Activated effector memory CD4-positive, alpha-beta T cell treated with anti-CD3 and anti-CD28 coated beads, Interleukin-2, amount 50 U/mL, for 16 hours (primary cell): ENCODE measurements at regions not wholly inside any gene's neighbourhood (a gene's known extent, or its start where the extent isn't known, plus 50 kb on each side); places are given as distances from the start of the nearest gene placed in this dataset.

Experiments used
- DNase-seq: peaks from one replicate; pipeline ENCODE4 v3.0.0-alpha.2; 2020

DNA sequence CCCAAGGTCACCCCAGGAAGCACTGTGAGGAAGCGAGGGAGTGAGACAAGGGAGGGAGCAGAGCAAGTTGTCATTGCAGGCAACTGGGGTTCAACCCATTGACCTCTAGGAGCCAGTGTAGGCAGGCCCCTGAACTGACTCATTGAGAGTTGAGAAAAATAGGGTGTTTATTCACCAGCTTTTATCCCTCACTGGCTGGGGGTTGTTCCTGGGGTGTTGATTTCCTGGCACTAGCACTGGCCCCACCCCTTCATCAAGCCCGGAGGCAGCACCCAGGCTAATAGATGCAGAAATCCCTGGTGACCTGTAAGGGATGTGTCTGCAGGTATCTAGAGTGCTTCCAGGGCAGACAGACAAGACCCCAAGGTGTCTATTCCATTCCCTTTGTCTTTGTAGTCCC is 183.9 kb downstream of the ARRDC4 start:
- DNase-seq, result no peak

DNA sequence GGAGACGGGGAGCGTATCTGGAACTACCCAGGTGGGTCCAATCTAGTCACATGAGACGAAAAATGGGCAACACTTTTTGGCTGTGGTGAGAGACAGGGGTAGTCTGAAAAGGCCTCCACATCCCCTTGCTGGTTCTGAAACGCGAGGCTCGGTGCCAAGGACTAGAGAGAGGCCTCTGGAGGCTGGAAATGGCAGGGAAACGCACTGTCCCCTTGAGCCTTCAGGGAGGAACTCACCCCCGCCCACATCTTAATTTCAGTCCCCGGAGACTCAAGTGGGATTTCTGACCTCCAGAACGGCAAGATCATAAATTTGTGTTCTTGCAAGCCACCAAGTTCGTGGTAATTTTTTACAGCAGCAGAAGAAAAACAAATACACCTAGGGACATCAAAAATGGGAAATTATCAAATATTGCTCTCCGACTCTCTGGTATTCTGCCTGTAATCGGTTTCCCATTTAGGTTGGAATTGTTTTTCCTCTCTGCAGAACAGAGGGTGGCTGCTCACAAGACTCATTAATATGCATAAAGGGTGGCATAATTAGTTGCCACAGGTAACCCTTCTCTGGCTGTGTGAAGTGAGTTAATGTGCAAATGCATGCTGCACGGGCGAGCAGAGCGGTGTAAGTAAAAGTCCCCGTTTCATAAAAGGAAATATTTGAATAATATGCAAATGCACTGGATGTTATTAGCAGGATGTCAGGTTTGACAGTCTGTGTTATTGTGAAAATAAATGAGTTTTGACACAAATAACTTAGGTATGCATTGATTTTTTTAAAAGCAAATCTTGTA is 185.7 kb downstream of the ARRDC4 start:
- DNase-seq, result no peak

DNA sequence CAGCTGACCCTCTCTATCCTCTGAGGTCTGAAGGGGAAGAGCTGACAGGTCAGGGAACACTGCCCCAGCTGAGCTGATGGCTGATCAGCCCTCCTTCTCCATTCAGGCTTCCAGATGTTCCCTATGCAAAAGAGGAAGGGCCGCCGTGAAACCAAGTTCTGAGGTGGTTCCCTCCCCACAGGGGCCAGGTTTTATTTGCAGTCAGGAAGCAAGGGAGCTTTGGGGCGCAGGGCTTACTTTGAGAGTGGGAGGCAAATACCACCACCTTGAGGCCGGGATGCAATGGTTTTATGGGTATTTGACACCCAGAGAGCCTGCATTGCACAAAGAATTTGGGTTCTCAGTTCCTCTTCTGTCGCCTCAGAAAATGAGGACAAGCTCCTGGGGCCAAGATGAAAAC is 186.9 kb downstream of the ARRDC4 start:
- no peak for DNase-seq

DNA sequence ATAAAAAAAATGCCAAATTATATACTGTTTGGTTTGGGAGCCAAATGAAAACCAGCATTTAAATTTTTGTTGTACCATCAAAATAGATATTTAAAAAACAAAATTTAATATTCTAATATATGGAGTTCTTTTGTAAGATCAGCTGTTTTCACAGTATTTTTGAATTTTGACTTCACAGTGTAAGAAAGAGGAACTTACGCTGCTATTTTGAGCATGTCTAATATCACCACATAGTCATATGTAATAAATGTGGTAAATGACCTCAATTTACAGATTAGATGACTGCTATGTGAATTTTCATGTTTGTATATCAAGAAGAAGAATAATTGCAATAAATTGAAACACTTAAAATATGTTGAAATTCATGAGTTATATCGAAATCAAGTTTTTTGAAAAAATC is 189.6 kb downstream of the ARRDC4 start:
- no peak for DNase-seq

DNA sequence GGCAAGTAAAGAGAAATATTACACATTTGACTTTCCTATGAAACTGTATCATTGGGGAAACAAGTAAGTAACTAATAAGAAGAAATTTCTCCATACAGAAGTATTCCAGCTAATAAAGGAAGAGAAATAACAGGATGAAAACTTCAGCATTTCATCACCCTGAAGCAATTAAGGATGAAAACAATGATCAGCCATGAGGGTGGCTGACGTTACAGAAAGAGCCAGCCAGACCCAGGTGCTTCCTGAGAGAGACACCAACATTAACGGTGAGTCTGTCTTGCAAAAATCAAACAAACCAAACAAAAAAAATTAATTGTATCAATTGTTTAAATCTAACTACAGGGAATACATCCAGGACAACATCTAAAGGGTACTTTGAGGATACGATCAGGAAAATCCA is 190.0 kb downstream of the ARRDC4 start:
- no peak for DNase-seq

DNA sequence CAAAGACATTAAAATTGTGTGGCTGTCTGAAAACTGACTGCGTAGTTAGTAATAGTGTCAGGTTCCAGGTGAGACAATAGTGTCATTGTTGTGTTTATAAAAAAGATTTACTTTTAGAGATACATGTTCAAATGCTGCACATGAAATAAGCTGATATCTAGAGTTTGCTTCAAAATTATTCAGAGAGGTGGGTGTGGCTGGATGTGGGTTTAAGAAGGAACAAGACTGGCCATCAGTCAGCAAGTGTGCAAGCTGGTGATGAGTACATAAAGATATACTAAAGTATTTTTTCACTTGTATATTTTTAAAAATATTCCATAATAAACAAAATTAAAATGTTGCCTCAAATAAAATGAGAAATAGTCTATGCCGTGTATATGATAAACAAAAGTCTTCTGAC is 190.6 kb downstream of the ARRDC4 start:
- no peak for DNase-seq

DNA sequence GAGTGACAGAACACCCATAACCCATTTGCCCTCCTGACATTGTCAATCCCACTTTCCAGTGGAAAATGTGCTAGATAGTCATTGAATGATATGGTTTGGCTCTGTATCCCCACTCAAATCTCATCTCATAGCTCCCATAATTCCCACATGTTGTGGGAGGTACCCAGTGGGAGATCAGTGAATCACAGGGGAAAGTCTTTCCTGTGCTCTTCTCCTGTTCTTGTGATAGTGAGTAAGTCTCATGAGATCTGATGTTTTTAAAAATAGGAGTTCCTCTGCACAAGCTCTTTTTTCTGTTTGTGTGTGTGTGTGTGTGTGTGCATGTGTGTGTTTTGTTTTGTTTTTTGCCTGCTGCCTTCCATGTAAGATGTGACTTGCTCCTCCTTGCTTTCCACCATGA is 191.7 kb downstream of the ARRDC4 start:
- DNase-seq, result no peak

DNA sequence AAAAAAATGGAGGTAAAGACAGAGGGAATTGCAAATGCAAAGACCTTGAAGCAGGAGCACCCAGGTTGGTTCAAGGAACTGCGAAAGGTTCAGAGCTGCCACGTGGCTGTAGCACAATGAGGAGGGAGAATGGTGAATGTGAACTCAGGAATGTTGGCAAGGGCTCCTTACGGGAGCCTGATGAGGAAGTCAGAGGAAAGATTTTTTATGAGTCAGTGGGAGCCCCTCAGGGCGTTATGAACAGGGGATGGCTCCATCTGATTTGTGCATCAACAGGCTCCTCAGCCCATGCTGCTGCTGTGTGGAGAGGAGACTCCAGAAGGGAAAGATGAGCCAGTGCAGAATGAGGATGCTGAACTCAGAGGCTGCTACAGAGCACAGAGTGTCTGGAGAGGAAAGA is 194.4 kb downstream of the ARRDC4 start:
- no peak for DNase-seq

DNA sequence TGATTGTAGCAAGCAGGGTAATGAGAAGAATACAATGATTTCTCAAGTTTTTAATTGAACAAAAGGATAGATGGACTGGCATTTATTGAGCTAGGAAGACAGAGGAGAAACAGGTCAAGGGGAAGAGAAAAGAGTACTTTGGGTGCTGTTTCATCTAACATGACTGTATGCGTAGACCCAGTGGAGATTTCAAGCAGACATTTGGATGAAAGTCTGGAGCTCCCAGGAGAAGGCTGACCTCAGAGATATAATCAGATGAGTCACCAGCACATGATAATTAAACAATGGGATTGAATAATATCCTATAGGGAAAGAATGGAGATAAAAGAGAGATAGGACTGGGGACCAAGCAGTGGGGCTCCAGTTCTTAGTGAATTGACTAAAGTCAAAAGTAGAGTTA is 194.9 kb downstream of the ARRDC4 start:
- DNase-seq, result no peak

DNA sequence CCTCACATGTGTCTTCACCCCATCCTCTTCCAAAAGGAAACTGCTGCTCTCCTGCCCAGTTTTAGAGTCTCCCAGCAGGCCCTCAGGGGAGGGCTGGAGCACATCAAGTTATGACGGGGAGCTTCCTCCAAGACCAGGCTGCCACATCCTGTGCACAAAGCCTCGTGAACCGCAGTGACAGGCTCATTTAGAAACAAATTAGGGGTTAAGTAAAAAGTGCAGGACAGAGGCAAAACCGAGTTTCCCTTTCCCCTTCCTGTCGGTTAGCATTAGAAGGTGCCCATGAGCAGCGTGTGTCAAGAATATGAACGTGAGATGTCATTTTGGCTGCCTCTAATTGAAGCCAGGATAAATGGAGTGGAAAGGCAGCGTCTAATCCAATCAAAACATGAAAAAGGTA is 199.7 kb downstream of the ARRDC4 start:
- DNase-seq, result no peak

DNA sequence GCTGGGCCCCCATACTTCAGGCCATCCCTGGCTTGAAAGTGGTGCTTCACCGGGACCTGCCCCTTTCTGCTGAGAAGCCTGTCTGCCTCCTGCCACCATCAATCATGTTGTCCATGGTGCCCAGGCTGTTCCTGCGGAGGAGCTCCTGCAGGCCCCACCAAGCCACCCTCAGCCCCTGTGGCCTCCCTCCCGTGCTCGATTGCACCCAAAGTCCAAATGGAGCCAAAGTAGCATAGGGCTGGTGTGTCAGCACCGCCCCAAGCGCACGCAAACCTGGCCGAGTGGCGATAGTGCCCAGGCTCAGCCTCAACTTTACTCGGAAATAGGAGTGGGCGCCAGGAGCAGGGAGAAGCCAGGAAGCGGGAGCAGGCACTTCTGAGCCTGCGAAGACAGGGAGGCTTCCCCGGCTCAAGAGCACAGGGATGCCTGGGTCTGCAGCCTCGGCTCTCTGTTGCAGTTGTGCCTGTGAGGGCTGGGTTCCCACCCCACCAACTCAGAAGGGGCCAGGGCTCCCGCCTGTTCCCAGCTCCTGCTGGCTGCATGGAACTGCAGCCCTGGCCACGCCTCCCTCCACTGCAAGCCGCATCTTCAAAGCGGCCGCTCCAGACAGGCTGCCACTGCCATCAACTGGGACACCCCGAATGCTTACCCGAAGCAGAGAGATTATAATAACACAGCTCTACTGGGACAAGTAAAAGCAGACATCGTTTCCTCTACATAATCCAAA is 203.0 kb downstream of the ARRDC4 start:
- no peak for DNase-seq

DNA sequence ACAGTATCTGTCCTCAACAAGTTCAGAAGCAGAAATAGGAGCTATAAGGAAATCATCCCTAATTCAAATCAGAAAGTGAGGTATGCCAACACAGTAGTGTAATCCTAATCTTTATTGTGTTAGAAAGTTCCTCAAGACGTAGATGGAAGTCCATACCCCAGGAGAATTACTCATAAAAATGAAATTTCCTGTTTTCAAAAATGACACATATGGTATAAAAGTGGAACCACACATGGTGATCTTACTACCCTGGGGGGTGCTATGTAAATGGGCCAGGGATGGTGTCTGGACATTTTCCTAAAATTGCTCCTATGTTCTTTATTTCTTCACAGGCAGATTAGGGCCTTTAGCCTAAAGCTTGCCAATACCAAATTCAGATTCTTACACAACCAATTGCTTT is 204.1 kb downstream of the ARRDC4 start:
- DNase-seq, result no peak

DNA sequence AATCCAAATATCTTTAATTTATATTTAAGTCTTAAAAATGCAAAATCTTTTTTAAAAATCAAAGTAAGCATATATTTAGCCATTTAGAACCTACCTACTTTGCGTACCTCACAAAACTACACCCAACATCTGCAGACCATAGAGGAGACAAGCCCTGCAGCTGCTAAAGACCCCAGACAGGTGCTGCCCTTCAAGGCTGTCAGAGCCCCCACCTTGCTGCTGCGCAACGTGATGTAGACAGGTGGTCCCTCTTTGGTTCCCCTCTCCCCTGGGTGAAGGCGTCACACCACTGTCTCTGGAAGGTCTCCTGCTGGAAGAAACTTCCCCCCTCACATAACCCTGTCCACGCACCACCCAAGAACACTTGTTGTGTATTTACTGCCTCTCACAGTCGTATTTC is 204.5 kb downstream of the ARRDC4 start:
- DNase-seq, result no peak

DNA sequence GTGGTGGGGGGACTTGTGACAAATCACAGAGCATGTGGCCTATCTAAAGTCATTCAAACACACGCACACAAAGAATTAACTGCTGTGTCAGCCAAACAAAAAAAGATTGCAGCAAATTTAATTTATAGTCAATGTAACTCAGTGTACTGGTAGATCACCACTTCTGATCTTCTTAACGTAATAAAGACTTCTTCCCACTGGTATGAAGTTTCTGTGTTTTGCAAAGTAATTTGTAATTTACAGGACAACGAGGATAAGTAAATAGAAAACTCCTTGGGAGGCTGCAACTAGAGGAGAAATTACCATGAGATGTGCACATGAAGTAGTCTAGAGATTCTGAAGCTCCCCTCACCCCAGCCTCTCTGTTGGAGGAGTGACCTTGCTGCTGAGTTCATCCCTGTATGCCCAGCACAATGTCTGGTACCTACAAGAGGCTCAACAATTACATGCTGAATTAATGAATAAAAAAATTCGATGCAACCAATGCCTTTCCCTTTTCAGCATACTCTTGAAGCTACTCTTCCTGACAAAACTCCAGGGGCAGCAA is 207.3 kb downstream of the ARRDC4 start:
- no peak for DNase-seq

DNA sequence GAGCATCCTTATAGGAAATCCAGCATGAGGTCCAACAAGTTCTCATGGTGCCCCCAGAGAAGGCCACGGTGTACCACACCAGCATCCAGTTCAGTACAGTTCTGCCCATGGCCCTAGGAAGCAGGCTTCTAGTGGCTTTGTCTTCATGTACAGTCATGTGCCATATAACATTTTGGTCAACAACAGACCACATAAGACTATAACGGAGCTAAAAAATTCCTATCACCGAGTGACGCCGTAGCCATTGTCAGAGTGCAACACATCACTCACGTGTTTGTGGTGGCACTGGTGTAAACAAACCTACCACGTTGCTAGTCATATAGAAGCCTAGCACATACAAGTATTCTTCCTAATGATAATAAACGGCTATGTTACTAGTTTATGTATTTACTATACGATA is 209.0 kb downstream of the ARRDC4 start:
- no peak for DNase-seq

DNA sequence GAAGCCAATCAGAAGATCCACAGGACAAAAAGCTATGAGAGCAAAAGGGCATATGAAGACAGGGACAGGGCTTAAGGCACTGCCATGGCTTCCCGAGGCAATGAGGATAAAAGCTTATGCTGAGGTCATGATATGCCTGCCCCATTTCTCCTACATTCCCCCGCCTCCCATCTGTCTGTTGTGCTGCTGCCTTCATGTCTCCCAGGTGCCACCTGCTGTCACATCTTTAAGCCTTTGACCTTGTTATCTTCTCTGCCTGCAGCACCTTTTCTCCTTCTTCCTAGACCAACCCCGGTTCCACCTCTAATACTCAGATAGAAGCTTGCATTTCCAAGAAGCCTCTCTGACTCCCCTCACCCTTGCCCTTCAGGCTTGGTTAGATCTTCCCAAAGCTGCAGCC is 213.8 kb downstream of the ARRDC4 start:
- DNase-seq, result no peak

DNA sequence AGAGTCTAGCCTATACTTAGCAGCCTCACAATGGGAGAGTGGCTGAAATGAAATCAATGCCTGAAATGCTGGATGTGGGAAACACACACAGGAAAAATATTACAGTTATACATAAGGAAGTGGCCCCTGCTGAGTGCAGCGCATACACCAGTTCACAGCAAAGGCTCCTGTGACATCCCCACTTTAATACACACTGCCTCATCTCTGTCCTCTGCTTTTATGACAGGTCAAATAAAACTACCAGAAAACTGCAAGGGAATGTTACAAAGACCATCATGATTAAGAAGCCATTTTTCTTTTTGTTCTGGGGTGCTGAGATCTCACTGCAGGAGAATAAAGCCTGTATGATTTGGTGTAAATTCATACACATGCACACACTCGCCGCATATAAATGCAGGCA is 214.3 kb downstream of the ARRDC4 start:
- DNase-seq, result no peak

DNA sequence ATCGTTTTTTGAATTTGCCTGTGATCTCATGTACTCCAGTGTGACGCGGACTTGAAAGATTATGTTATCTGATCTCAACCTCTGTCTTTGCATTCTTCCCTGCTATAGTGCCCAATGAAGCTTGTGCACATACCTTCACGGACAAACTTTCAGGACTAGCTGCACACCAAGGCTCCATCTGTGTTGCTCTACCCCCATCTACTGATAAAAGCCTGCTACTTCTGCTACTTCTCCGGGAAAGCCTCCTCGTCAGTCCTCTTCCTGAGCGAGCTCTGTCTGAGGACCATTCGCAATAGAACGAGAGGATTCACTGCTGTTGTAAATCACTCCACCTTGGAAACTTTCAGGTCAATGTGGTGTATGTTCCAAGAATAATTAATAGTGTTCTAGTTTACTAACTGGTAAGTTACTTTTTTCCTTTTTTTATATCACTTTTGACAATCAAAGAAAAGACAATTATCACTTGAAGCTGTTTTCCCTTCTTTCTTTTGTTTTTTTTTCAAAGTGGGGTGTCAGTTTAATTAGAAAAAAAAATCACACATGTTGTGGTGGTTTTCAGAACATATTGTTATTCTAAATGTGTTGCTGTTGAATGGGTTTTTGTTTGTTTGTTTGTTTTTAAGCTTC is 217.6 kb downstream of the ARRDC4 start:
- no peak for DNase-seq

DNA sequence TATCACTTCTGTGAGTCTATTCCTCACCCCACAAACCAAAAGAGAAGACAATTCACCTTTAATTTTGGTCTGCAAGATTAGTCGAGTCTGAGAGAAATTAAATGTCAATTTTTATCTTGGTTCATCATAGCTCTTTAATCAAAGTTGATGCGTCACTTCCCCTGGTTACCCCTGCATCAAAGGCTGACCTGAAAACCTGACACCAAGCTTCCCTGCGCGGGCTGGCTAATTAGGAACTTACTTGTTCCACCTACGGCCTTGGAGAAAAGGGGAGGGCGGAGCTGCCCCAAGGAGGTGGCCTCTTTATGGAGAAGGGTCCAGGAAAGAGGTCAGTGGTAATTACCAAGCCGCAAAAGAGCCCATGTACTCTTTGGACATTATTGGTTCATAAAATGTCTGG is 218.4 kb downstream of the ARRDC4 start:
- DNase-seq, result no peak

DNA sequence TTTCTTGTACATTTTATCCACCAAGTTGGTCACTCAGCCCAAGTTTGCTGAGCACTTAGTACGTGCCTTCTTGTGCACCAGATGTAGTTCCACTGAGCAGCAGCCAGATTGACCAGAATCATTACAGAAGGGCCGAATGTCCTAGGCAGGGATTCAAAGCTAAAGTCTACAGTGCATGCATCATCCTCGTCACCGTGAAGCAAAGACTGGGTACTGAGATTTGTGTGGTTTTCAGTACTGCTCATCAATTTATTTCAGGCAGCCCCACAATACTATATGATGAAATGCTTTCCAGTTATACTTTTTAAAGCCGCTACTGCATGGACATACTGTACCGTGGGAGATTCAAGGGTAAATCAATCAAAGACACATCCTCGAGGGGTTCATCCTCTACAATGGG is 227.0 kb downstream of the ARRDC4 start:
- no peak for DNase-seq

DNA sequence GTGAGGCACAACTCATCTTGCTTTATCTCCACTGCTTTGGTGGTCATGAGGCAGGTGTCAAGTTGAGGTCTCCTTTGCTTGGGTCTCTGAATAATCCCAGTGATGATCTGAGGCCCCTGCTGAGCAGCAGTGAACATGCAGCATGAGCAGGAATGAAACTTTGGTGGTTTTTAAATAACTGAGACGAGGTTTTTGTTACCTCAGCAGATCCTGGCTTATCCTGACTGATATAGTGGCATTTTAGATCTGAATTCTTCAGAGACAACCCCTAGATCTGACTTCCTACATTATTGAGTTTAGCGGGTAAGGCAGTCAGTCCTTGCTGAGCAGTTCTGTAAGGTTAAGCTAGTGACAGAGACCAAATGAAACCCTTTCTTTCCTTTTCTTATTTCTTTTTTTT is 230.4 kb downstream of the ARRDC4 start:
- no peak for DNase-seq

DNA sequence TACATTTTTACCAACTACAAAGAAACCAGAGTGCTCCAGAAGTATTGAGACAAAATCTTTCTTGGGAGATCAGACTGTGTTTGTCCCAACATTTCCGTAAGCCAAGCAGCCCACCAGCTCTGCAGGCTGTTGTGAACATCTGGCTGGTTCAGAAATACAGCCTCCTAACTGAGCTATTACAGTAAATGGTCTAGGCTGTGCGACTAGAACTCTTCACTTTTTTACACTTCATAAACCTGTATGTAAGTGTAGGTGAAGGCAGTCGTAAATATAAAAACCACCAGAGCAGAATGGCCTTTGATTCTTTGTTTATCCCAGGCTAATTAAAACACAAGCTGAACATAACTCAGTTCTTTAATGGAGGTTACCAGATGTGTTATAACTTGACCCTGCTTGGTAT is 235.3 kb downstream of the ARRDC4 start:
- DNase-seq, result no peak

DNA sequence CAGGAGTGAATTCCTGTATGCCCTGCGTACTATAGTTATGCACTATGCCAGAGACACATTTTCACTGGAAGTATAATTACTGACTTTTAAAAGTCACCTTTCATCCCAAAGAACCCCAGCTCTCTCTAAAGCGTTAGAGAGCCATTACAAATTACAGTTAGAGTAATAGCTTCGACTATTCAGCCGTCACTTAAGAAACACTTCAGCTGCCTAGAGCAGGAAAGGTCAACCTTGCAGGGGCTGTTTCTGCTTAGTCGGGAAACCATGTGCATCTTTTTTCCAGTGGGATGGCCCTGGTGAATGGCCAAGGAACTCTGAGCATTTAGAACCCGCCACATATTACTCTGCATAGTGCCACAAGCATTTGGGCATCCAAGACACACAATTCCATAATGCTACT is 235.9 kb downstream of the ARRDC4 start:
- DNase-seq, result no peak

DNA sequence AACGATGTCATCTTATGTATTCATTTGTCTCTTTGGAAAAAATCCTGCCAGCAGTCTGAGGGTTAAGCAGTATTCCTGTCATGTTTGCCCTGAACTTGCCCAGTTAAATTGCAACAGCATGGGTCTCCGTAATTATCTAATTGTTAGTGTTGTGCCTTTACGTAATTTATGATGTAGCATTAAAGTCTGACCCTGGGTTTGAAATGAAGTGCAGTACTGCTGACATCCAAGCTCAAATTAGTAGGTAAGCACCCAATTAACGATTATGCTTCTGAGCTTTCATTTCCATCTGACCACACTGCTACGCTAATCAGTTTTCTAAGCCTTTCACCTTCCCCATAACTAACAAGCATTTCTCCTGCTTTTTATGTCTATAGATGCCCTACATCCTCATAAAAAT is 241.8 kb downstream of the ARRDC4 start:
- no peak for DNase-seq
